Peyer's patch (tissue), 4 donors: ENCODE measurements at regions not wholly inside any gene's neighbourhood (a gene's known extent, or its start where the extent isn't known, plus 50 kb on each side); places are given as distances from the start of the nearest gene placed in this dataset.

Experiments
- CTCF ChIP-seq, 6 experiments: fragments of 450-650 bp in 4 of 6; fragments of 200-600 bp in 2 of 6; sonication (generic) in 1 of 6; IDR thresholded peaks; one replicate each; pipeline ENCODE4 v1.5.1; 2017 to 2019; ENCODE audit warnings: antibody characterized with exemption in 6 of 6, mild to moderate bottlenecking in 3 of 6, moderate library complexity in 1 of 6
- POLR2A ChIP-seq, 2 donors: fragments of 450-650 bp; IDR thresholded peaks; one replicate each; pipeline ENCODE4 v1.5.1; 2017; ENCODE audit warnings: antibody characterized with exemption in 2 of 2, mild to moderate bottlenecking in 2 of 2, moderate library complexity in 2 of 2

- no peak for TF ChIP-seq POLR2A (IDR thresholded peaks at IDR 0.05)
- TF ChIP-seq CTCF (IDR thresholded peaks at IDR 0.05): no peak
Observed at GRCh38 chr6:122048570-122048969, 350.9 kb upstream of the HSF2 start.
